GM23338 (cell line): ENCODE measurements at regions not wholly inside any gene's neighbourhood (a gene's known extent, or its start where the extent isn't known, plus 50 kb on each side); places are given as distances from the start of the nearest gene placed in this dataset.

Experiments used
- EZH2 ChIP-seq: fragments of 200-600 bp; sonication (generic); IDR thresholded peaks from one replicate; pipeline ENCODE4 v1.8.0; 2017; ENCODE audit warnings: antibody characterized with exemption, mild to moderate bottlenecking, low read depth; ENCODE audit not compliant: unreplicated experiment
- POLR2AphosphoS5 ChIP-seq: IDR thresholded peaks from 2 replicates; pipeline ENCODE4 v1.6.1; 2016; ENCODE audit warnings: antibody characterized with exemption, low read depth
- ZNF114 ChIP-seq: fragments of 250-450 bp; sonication (Bioruptor Pico); IDR thresholded peaks from 2 replicates; pipeline ENCODE4 v1.5.0; 2020; ENCODE audit warnings: mild to moderate bottlenecking, moderate library complexity
- ZNF331 ChIP-seq: fragments of 250-450 bp; sonication (Bioruptor Pico); IDR thresholded peaks from 2 replicates; pipeline ENCODE4 v1.5.0; 2020; ENCODE audit warnings: low read depth, mild to moderate bottlenecking, moderate library complexity
- TF ChIP-seq, protein P1 (sequence below), 2 experiments: fragments of 200-600 bp in 1 of 2; sonication (generic) in 1 of 2; conservative IDR thresholded peaks; 2 replicates each; pipeline versions ENCODE4 v1.5.1 to v1.6.1; 2016 to 2017; ENCODE audit warnings: antibody characterized with exemption in 2 of 2, low read depth in 2 of 2, mild to moderate bottlenecking in 2 of 2, moderate library complexity in 1 of 2

DNA sequence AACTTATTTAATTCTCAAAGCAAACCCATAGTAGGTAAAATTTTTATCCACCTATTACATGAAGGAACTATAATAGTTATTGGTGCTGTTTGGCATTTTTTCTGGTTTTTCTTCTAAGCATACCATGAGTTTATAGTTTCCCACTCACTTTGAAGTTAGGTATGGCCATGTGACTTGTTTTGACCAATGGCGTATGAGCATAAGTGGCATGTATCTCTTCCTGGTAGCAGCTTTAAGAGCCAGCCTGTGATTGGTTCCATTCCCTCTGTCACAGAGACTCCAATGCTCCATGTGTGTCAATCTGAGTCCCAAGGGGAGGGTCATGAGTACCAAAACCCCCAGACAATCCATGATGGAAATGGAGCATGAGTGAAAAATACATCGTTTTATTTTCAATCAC, 282.9 kb upstream of the N4BP1 start:
- TF ChIP-seq, protein P1, sequence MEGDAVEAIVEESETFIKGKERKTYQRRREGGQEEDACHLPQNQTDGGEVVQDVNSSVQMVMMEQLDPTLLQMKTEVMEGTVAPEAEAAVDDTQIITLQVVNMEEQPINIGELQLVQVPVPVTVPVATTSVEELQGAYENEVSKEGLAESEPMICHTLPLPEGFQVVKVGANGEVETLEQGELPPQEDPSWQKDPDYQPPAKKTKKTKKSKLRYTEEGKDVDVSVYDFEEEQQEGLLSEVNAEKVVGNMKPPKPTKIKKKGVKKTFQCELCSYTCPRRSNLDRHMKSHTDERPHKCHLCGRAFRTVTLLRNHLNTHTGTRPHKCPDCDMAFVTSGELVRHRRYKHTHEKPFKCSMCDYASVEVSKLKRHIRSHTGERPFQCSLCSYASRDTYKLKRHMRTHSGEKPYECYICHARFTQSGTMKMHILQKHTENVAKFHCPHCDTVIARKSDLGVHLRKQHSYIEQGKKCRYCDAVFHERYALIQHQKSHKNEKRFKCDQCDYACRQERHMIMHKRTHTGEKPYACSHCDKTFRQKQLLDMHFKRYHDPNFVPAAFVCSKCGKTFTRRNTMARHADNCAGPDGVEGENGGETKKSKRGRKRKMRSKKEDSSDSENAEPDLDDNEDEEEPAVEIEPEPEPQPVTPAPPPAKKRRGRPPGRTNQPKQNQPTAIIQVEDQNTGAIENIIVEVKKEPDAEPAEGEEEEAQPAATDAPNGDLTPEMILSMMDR (conservative IDR thresholded peaks at IDR 0.05; ENCODE audit: low read depth in 2 of 2) = no peak
- no peak for TF ChIP-seq EZH2
- TF ChIP-seq ZNF114 = no peak
- no peak for TF ChIP-seq POLR2AphosphoS5
- no peak for TF ChIP-seq ZNF331 (CRISPR knock-in tag)
